IPS-20b (cell line): ENCODE measurements at regions not wholly inside any gene's neighbourhood (a gene's known extent, or its start where the extent isn't known, plus 50 kb on each side); places are given as distances from the start of the nearest gene placed in this dataset.
"Not testable (repeated sequence)": the region's sequence is repeated elsewhere in the genome, so short reads cannot be mapped to it uniquely, and the experiment has no call there.

Source experiments
- H3K27ac ChIP-seq: one replicate; pipeline ENCODE4 v1.5.1; 2013; ENCODE audit warnings: low read length
- H3K27me3 ChIP-seq: 2 replicates; pipeline ENCODE4 v1.6.1; 2013; ENCODE audit warnings: mild to moderate bottlenecking, low read length, inconsistent platforms; ENCODE audit not compliant: insufficient read depth
- H3K36me3 ChIP-seq: 2 replicates; pipeline ENCODE4 v1.6.1; 2013; ENCODE audit warnings: low read depth, mild to moderate bottlenecking, inconsistent platforms, low read length, moderate library complexity; ENCODE audit not compliant: insufficient read depth
- H3K4me1 ChIP-seq: 2 replicates; pipeline ENCODE4 v1.6.1; 2013; ENCODE audit warnings: mild to moderate bottlenecking, control low read depth, inconsistent platforms, low read length, moderate library complexity; ENCODE audit not compliant: insufficient read depth
- H3K4me3 ChIP-seq: 2 replicates; pipeline ENCODE4 v1.5.1; 2013; ENCODE audit warnings: mild to moderate bottlenecking, low read length, inconsistent platforms
- H3K9ac ChIP-seq: 2 replicates; pipeline ENCODE4 v1.6.1; 2013; ENCODE audit warnings: low read depth, mild to moderate bottlenecking, inconsistent platforms, low read length, moderate library complexity
- H3K9me3 ChIP-seq: 2 replicates; pipeline ENCODE4 v1.6.1; 2013; ENCODE audit warnings: mild to moderate bottlenecking, low read depth, low read length, inconsistent platforms; ENCODE audit not compliant: insufficient read depth

DNA sequence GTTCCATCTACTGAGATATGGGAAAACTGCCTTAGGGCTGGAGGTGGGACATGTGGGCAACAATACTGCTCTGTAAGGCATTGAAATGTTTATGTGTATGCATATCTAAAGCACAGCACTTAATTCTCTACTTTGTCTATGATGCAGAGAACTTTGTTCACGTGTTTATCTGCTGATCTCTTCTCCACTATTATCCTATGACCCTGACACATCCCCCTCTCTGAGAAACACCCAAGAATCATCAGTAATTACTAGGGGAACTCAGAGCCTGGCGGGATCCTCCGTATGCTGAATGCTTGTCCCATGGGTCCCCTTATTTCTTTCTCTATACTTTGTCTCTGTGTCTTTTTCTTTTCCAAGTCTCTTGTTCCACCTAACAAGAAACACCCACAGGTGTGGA, 63.8 kb downstream of the OR4A15 start:
- not testable (repeated sequence) for H3K4me3 ChIP-seq, H3K4me1 ChIP-seq, H3K36me3 ChIP-seq, H3K9ac ChIP-seq, H3K27me3 ChIP-seq, H3K27ac ChIP-seq
- H3K9me3 ChIP-seq, result peaks cover 94% of the 10 kb centered on the region

DNA sequence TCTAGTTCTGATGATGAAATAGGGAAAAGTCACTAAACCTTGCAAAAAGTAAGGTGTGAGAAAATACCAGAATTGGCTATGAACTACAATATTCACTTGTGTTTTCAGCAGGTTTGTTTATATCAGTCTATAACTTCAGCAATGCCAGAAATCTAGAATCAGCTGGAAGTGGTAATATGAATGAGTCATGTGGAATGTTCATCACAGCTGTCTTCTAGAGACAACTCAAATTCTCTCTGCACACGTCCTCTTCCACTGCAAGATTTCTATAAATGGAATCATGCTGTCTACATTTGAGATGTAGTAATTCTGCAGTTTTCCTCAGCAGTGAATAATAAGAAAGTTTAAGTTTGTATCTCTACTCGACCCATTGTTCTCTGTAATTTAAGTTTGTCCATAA, 89.9 kb downstream of the OR4A15 start:
- Histone ChIP-seq H3K27ac (no peak overlapping the region), H3K27me3 (no peaks in the 10 kb centered on the region), H3K4me3 (no peak overlapping the region), H3K36me3 (no peaks in the 10 kb centered on the region), H3K9me3 (peaks cover 68% of the 10 kb centered on the region), H3K9ac (no peak overlapping the region), H3K4me1 (no peaks in the 10 kb centered on the region)

DNA sequence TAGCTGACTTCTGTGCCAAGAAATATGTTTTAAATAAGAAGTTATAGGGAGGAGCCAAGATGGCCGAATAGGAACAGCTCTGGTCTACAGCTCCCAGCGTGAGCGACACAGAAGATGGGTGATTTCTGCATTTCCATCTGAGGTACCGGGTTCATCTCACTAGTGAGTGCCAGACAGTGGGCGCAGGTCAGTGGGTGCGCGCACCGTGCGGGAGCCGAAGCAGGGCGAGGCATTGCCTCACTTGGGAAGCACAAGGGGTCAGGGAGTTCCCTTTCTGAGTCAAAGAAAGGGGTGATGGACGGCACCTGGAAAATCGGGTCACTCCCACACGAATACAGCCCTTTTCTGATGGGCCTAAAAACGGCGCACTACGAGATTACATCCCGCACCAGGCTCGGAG, 92.1 kb downstream of the OR4A15 start:
- not testable (repeated sequence) for H3K27ac ChIP-seq, H3K9ac ChIP-seq, H3K36me3 ChIP-seq, H3K4me3 ChIP-seq, H3K27me3 ChIP-seq, H3K4me1 ChIP-seq
- peaks cover 47% of the 10 kb centered on the region for H3K9me3 ChIP-seq

DNA sequence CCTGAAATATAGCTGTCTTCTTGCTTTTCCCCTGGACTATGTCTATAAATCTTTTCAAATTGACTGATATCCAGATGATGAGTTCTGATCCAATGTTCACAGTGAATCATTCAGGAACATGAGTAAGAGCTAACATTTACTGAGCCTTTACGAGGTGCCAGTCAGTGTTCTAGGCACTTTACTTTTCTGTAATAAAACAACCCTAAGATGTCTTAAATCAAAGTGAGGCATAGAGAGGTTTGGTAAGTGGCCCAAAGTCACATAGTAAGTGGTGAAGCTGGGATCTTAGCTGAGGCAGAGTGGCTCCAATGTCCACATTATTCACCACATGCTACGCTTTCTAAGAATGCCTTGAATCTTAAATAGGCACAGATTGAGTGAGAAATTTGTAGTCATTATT, 79.9 kb upstream of the OR4C15 start:
- H3K9me3 ChIP-seq, result peaks cover 83% of the 10 kb centered on the region
- no peaks in the 10 kb centered on the region for H3K4me1 ChIP-seq
- no peak overlapping the region for H3K27ac ChIP-seq
- H3K36me3 ChIP-seq, result no peaks in the 10 kb centered on the region
- H3K4me3 ChIP-seq, result no peak overlapping the region
- H3K27me3 ChIP-seq, result no peaks in the 10 kb centered on the region
- H3K9ac ChIP-seq, result no peak overlapping the region

GRCh38 chr11:55481416-55481815, 72.9 kb upstream of the OR4C15 start:
- Histone ChIP-seq H3K4me3 (no peak overlapping the region), H3K36me3 (no peaks in the 10 kb centered on the region), H3K27ac (no peak overlapping the region), H3K27me3 (no peaks in the 10 kb centered on the region), H3K9me3 (peaks cover 83% of the 10 kb centered on the region), H3K4me1 (no peaks in the 10 kb centered on the region), H3K9ac (no peak overlapping the region)

- H3K4me3 ChIP-seq, result no peak overlapping the region
- H3K9me3 ChIP-seq, result peaks cover 86% of the 10 kb centered on the region
- no peaks in the 10 kb centered on the region for H3K36me3 ChIP-seq
- no peaks in the 10 kb centered on the region for H3K4me1 ChIP-seq
- no peak overlapping the region for H3K9ac ChIP-seq
- H3K27ac ChIP-seq, result no peak overlapping the region
- no peaks in the 10 kb centered on the region for H3K27me3 ChIP-seq
Observed at GRCh38 chr11:55497068-55497467, 57.2 kb upstream of the OR4C15 start.

DNA sequence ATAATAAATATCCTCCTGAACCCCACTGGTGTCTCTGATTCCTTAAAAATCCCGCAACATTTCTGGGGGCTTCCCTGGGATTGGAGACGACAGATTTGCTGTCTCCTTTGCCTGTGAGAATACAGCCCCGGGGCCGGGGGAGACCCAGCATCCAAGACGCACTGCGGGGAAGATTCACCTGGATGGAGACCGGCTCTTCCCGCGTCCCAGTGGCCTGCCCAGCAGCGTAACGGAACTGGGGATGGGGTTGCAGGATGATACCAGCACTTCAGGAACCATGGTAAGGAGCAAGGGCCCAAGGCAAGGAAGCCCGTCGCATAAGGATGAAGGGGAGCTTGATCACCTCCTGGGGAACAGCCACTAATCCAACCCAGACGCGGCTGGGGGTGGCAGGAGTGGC, 53.3 kb upstream of the OR4C15 start:
- no peak overlapping the region for H3K27ac ChIP-seq
- H3K9ac ChIP-seq, result no peak overlapping the region
- H3K4me1 ChIP-seq, result no peaks in the 10 kb centered on the region
- no peak overlapping the region for H3K4me3 ChIP-seq
- H3K9me3 ChIP-seq, result peaks cover 88% of the 10 kb centered on the region
- no peaks in the 10 kb centered on the region for H3K36me3 ChIP-seq
- H3K27me3 ChIP-seq, result no peaks in the 10 kb centered on the region

DNA sequence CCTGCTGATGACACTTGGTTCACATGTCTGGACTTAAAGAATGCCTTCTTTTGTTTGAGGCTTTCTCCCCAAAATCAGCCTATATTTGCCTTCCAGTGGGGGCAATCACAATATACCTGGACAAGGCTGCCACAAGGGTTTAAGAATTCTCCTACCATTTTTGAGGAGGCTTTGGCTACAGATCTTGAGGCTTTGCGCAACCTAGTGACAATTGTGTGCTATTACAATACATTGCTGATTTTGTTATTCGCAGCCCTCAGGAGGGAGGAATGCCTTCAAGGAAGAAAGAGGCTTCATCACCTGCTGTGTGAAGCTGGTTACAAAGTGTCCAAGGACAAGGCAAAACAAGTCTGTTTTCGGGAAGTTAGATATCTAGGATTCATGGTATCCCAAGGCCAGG, 50.8 kb upstream of the OR4C15 start:
- Histone ChIP-seq H3K4me3 (no peak overlapping the region), H3K27me3 (no peaks in the 10 kb centered on the region), H3K9me3 (peaks cover 89% of the 10 kb centered on the region), H3K36me3 (no peaks in the 10 kb centered on the region), H3K9ac (no peak overlapping the region), H3K27ac (no peak overlapping the region), H3K4me1 (no peaks in the 10 kb centered on the region)
